Activated CD4-positive, alpha-beta T cell treated with anti-CD3 and anti-CD28 coated beads, Interleukin-2, Interleukin-4, amounts not matched to agents 100 ng/mL and 50 ng/mL, durations not matched to agents 16 hours and 8 hours (primary cell): ENCODE measurements at regions not wholly inside any gene's neighbourhood (a gene's known extent, or its start where the extent isn't known, plus 50 kb on each side); places are given as distances from the start of the nearest gene placed in this dataset.

Experiments used
- DNase-seq: peaks from one replicate; pipeline ENCODE4 v3.0.0-alpha.2; 2020; ENCODE audit warnings: low spot score

GRCh38 chr14:28681681-28682080, 84.9 kb upstream of the FOXG1 start:
- DNase-seq = no peak

GRCh38 chr14:28690029-28690692, 76.4 kb upstream of the FOXG1 start:
- DNase-seq = no peak

- DNase-seq = no peak
Observed at GRCh38 chr14:28695109-28695508, 71.5 kb upstream of the FOXG1 start.

GRCh38 chr14:28701733-28702132, 64.9 kb upstream of the FOXG1 start:
- no peak for DNase-seq

- no peak for DNase-seq
Observed at GRCh38 chr14:28703482-28703881, 63.1 kb upstream of the FOXG1 start.

- DNase-seq = no peak
Observed at GRCh38 chr14:28704153-28704552, 62.4 kb upstream of the FOXG1 start.

GRCh38 chr14:28707814-28708213, 58.8 kb upstream of the FOXG1 start:
- DNase-seq = no peak

- no peak for DNase-seq
Observed at GRCh38 chr14:28709571-28710305, 56.8 kb upstream of the FOXG1 start.
